NCI-H1417 (cell line): ENCODE measurements at regions not wholly inside any gene's neighbourhood (a gene's known extent, or its start where the extent isn't known, plus 50 kb on each side); places are given as distances from the start of the nearest gene placed in this dataset.

ENCODE experiments used
- DNase-seq, 3 experiments: peaks; one replicate each; lab custom pipeline; 2025; lab: John Stamatoyannopoulos, UW

DNA sequence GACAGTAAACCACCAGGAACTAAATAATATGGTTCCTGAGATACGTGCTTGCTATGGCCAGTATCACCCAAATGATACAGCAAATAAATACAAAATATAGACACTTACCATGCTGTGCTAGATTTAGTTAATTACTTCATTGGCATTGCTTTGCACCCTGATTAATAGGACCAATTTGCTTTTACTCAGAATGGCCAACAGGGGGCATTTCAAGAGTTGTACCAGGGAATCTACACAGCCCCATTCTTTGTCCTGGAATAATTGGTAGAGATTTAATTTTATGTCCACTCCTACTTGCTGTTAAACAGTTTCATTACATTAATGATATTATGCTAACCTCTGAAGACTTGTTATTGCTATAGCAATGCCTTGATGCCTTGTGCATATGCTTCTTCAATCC, 280.8 kb downstream of the RERGL start:
- no peak for DNase-seq

GRCh38 chr12:17802657-17803641, 287.0 kb downstream of the RERGL start:
- DNase-seq = no peak

GRCh38 chr12:17793854-17794253, 296.1 kb downstream of the RERGL start:
- no peak for DNase-seq

DNA sequence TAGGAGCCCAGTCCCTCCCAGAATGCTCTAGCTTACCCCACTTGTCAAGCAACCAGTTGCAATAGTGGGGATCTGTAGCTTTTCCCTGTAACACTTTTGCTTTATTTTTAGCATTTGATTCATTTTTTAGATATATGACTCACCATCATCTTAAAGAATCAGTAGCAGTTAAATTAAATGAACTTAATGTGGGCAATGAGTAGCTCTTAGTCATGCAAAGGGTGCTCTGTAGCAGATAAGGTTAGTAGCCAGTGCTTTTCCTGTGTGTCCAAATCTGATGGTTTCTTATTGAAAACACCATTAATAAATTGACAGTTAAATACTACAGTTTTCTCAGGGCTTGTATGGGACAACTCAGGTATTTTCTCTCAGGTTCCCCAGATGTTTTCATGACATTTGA, 311.8 kb downstream of the RERGL start:
- DNase-seq = no peak

DNA sequence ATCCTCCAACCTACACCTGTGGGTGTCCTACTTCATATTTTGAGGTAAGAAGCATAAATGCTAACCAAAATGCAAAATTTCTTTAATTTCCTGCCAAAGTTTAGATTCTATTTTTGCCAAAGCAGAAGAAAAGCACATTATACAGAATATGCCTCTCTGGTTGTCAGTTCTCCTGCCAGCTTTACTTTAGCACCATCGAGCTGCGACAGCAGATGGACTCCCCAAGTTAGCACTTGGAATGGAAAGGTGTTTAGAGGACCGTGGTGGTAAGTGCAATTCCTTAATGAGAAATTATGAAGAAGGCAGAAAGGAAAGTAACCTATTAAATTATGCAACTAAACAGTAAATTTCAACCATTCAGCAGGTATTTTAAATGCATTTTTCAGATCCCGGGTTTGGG, 326.6 kb downstream of the RERGL start:
- no peak for DNase-seq

DNA sequence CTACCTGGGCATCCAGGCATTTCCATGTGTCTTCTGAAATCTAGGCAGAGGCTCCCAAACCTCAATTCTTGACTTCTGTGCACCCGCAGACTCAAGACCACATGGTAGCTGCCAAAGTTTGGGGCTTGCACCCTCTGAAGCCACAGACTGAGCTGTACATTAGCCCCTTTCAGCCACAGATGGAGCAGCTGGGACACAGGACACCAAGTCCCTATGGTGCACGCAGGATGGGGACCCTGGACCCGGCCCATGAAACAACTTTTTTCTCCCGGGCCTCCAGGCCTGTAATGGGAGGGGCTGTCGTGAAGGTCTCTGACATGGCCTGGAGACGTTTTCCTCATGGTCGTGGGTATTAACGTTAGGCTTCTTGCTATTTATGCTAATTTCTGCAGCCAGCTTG, 330.0 kb downstream of the RERGL start:
- no peak for DNase-seq
